H9 (cell line): ENCODE measurements at regions not wholly inside any gene's neighbourhood (a gene's known extent, or its start where the extent isn't known, plus 50 kb on each side); places are given as distances from the start of the nearest gene placed in this dataset.

ENCODE experiments used
- DNase-seq: peaks from one replicate; pipeline ENCODE4 v3.0.0-alpha.2; 2017
- H2AFZ ChIP-seq: one replicate; pipeline ENCODE4 v1.6.1; 2013; ENCODE audit warnings: mild to moderate bottlenecking, low read length, control low read depth, moderate library complexity
- H2AK5ac ChIP-seq: 2 replicates; pipeline ENCODE4 v1.6.1; 2013; ENCODE audit warnings: low read length, control low read depth, mixed read lengths; ENCODE audit not compliant: insufficient read length
- H2BK120ac ChIP-seq: one replicate; pipeline ENCODE4 v1.6.1; 2013; ENCODE audit warnings: low read depth, mild to moderate bottlenecking, low read length, control low read depth, inconsistent platforms; ENCODE audit not compliant: poor library complexity, severe bottlenecking
- H2BK12ac ChIP-seq: 2 replicates; pipeline ENCODE4 v1.6.1; 2013; ENCODE audit warnings: low read length, control low read depth, mixed read lengths, low read depth; ENCODE audit not compliant: insufficient read length
- H2BK15ac ChIP-seq: 2 replicates; pipeline ENCODE4 v1.6.1; 2013; ENCODE audit warnings: low read depth, low read length, control low read depth
- H2BK20ac ChIP-seq: one replicate; pipeline ENCODE4 v1.6.1; 2013; ENCODE audit warnings: low read depth, mild to moderate bottlenecking, low read length, control low read depth, inconsistent platforms; ENCODE audit not compliant: poor library complexity, severe bottlenecking
- H2BK5ac ChIP-seq: 2 replicates; pipeline ENCODE4 v1.6.1; 2013; ENCODE audit warnings: low read length, control low read depth, mixed read lengths; ENCODE audit not compliant: insufficient read length
- H3K14ac ChIP-seq: 2 replicates; pipeline ENCODE4 v1.6.1; 2013; ENCODE audit warnings: low read length, control low read depth; ENCODE audit not compliant: insufficient read depth
- H3K18ac ChIP-seq: 2 replicates; pipeline ENCODE4 v1.6.1; 2013; ENCODE audit warnings: low read depth, mild to moderate bottlenecking, mixed read lengths, low read length, control low read depth; ENCODE audit not compliant: insufficient read length
- H3K23ac ChIP-seq: 2 replicates; pipeline ENCODE4 v1.6.1; 2013; ENCODE audit warnings: low read length, control low read depth, mixed read lengths, low read depth; ENCODE audit not compliant: insufficient read length
- H3K23me2 ChIP-seq: 2 replicates; pipeline ENCODE4 v1.6.1; 2013; ENCODE audit warnings: low read depth, mild to moderate bottlenecking, mixed read lengths, low read length, control low read depth; ENCODE audit not compliant: insufficient read length, poor library complexity, severe bottlenecking
- H3K27ac ChIP-seq: 2 replicates; pipeline ENCODE4 v1.5.1; 2013; ENCODE audit warnings: low read length, control low read depth, mixed read lengths, low read depth; ENCODE audit not compliant: insufficient read length
- H3K27me3 ChIP-seq: 2 replicates; pipeline ENCODE4 v1.6.1; 2013; ENCODE audit warnings: low read length, control low read depth, inconsistent platforms; ENCODE audit not compliant: insufficient read depth
- H3K4ac ChIP-seq: 2 replicates; pipeline ENCODE4 v1.6.1; 2013; ENCODE audit warnings: low read depth, mild to moderate bottlenecking, control low read depth, inconsistent platforms, low read length, moderate library complexity
- H3K4me1 ChIP-seq: 2 replicates; pipeline ENCODE4 v1.6.1; 2013; ENCODE audit warnings: low read length, control low read depth, inconsistent platforms; ENCODE audit not compliant: insufficient read depth
- H3K4me2 ChIP-seq: 2 replicates; pipeline ENCODE4 v1.6.1; 2013; ENCODE audit warnings: low read length, control low read depth, mixed read lengths; ENCODE audit not compliant: insufficient read length, insufficient read depth
- H3K56ac ChIP-seq: 2 replicates; pipeline ENCODE4 v1.6.1; 2013; ENCODE audit warnings: low read depth, mild to moderate bottlenecking, mixed read lengths, low read length, control low read depth; ENCODE audit not compliant: insufficient read length
- H3K79me1 ChIP-seq: 2 replicates; pipeline ENCODE4 v1.6.1; 2013; ENCODE audit warnings: low read depth, mild to moderate bottlenecking, moderate library complexity, low read length, control low read depth, inconsistent platforms; ENCODE audit not compliant: insufficient read depth, poor library complexity, severe bottlenecking
- H3K79me2 ChIP-seq: 2 replicates; pipeline ENCODE4 v1.6.1; 2013; ENCODE audit warnings: low read length, control low read depth, inconsistent platforms; ENCODE audit not compliant: insufficient read depth
- H3K9ac ChIP-seq: 2 replicates; pipeline ENCODE4 v1.6.1; 2013; ENCODE audit warnings: low read length, control low read depth, mixed read lengths; ENCODE audit not compliant: insufficient read length; ENCODE audit errors: extremely low read depth
- H3K9me3 ChIP-seq: one replicate; pipeline ENCODE4 v1.6.1; 2013; ENCODE audit warnings: low read depth, low read length, inconsistent platforms; ENCODE audit not compliant: control insufficient read depth
- H3T11ph ChIP-seq: one replicate; pipeline ENCODE4 v1.6.1; 2013; ENCODE audit warnings: mild to moderate bottlenecking, low read length, control low read depth, inconsistent platforms
- H4K20me1 ChIP-seq: one replicate; pipeline ENCODE4 v1.6.1; 2013; ENCODE audit not compliant: control insufficient read depth, insufficient read length, insufficient read depth
- H4K5ac ChIP-seq: 2 replicates; pipeline ENCODE4 v1.6.1; 2013; ENCODE audit warnings: low read depth, mild to moderate bottlenecking, mixed read lengths, low read length, control low read depth; ENCODE audit not compliant: insufficient read length
- H4K8ac ChIP-seq: replicated peaks from 2 replicates; pipeline ENCODE4 v1.6.1; 2013; ENCODE audit warnings: low read length, control low read depth, mixed read lengths, low read depth; ENCODE audit not compliant: insufficient read length
- H4K91ac ChIP-seq: 2 replicates; pipeline ENCODE4 v1.6.1; 2013; ENCODE audit warnings: low read depth, mild to moderate bottlenecking, moderate library complexity, mixed read lengths, low read length, control low read depth; ENCODE audit not compliant: insufficient read length
- H3K27ac Mint-ChIP-seq, 3 experiments: 2 replicates in 2 of 3; 3 replicates in 1 of 3; pipeline ENCODE4 v1.8.0; 2020 to 2021; ENCODE audit warnings: mixed read lengths in 3 of 3, mild to moderate bottlenecking in 1 of 3, moderate library complexity in 1 of 3
- H3K27me3 Mint-ChIP-seq: 2 replicates; pipeline ENCODE4 v1.8.0; 2021; ENCODE audit warnings: low read depth, mild to moderate bottlenecking, moderate library complexity, mixed read lengths
- H3K36me3 Mint-ChIP-seq, 3 experiments: 2 replicates in 2 of 3; 3 replicates in 1 of 3; pipeline ENCODE4 v1.8.0; 2020 to 2021; ENCODE audit warnings: low read depth in 3 of 3, mixed read lengths in 3 of 3; ENCODE audit not compliant: insufficient read depth in 1 of 3
- H3K4me1 Mint-ChIP-seq, 2 experiments: 2 replicates each; pipeline ENCODE4 v1.8.0; 2020; ENCODE audit warnings: mixed read lengths in 2 of 2
- H3K4me3 Mint-ChIP-seq, 2 experiments: 2 replicates in 1 of 2; 3 replicates in 1 of 2; pipeline ENCODE4 v1.8.0; 2020 to 2021; ENCODE audit warnings: mild to moderate bottlenecking in 2 of 2, mixed read lengths in 2 of 2, moderate library complexity in 1 of 2
- H3K9me3 Mint-ChIP-seq, 2 experiments: 2 replicates in 1 of 2; 3 replicates in 1 of 2; pipeline ENCODE4 v1.8.0; 2020; ENCODE audit warnings: mild to moderate bottlenecking in 2 of 2, mixed read lengths in 2 of 2, moderate library complexity in 1 of 2
- CTCF ChIP-seq: fragments of 200-600 bp; sonication (generic); conservative IDR thresholded peaks from 3 replicates; pipeline ENCODE4 v1.8.0; 2021; ENCODE audit warnings: antibody characterized with exemption, mild to moderate bottlenecking
- WGBS: extraction: QIAGEN DNeasy Blood & Tissue Kit; methylation state at CpG from one replicate; pipeline ENCODE4 v1.1.7; 2013; ENCODE audit warnings: missing lambda C conversion rate, low lambda C conversion rate, mixed read lengths; ENCODE audit not compliant: insufficient read length; ENCODE audit errors: extremely low coverage; 5-methylcytosine and 5-hydroxymethylcytosine counted together

- H3K9me3 Mint-ChIP-seq, result peaks cover 0 to 2% of the 10 kb centered on the region in 2 experiments; a peak in 1 of 5 replicates
- no peaks in the 10 kb centered on the region for H3K9me3 ChIP-seq
- H3K27ac Mint-ChIP-seq, result no peak overlapping the region
- no peak overlapping the region for H3K9ac ChIP-seq
- no peak overlapping the region for H3K4me2 ChIP-seq
- H3K79me1 ChIP-seq, result no peaks in the 10 kb centered on the region
- no peak overlapping the region for H4K91ac ChIP-seq
- no peaks in the 10 kb centered on the region for H4K20me1 ChIP-seq
- H3K56ac ChIP-seq, result no peak overlapping the region
- no peak overlapping the region for H2BK5ac ChIP-seq
- no peak overlapping the region for H3K4ac ChIP-seq
- H2AK5ac ChIP-seq, result no peak overlapping the region
- TF ChIP-seq CTCF, result no peak
- no peaks in the 10 kb centered on the region for H3K27me3 ChIP-seq
- no peak overlapping the region for H3T11ph ChIP-seq
- no peak overlapping the region for H2BK120ac ChIP-seq
- H2AFZ ChIP-seq, result no peak overlapping the region
- H3K36me3 Mint-ChIP-seq, result no peaks in the 10 kb centered on the region
- H3K27me3 Mint-ChIP-seq, result no peaks in the 10 kb centered on the region
- no CpG with 5 or more reads among the region's 3 CpGs for WGBS
- no peaks in the 10 kb centered on the region for H3K4me1 ChIP-seq
- H3K79me2 ChIP-seq, result no peaks in the 10 kb centered on the region
- DNase-seq, result no peak
- no peak overlapping the region for H3K27ac ChIP-seq
- peaks cover 0 to 2% of the 10 kb centered on the region in 2 experiments; a peak in 1 of 4 replicates for H3K4me1 Mint-ChIP-seq
- H3K4me3 Mint-ChIP-seq, result no peak overlapping the region
- H3K18ac ChIP-seq, result no peak overlapping the region
- H3K23me2 ChIP-seq, result no peaks in the 10 kb centered on the region
- no peak overlapping the region for H2BK12ac ChIP-seq
- H3K14ac ChIP-seq, result no peak overlapping the region
- H4K8ac ChIP-seq, result no peak overlapping the region
- no peak overlapping the region for H4K5ac ChIP-seq
- H2BK15ac ChIP-seq, result no peak overlapping the region
- no peak overlapping the region for H2BK20ac ChIP-seq
- no peak overlapping the region for H3K23ac ChIP-seq
These were observed 114.7 kb upstream of the EEA1 start for GRCh38 chr12:93043877-93044209.
